ENCODE measurements at regions not wholly inside any gene's neighbourhood (a gene's known extent, or its start where the extent isn't known, plus 50 kb on each side); places are given as distances from the start of the nearest gene placed in this dataset.

DNA sequence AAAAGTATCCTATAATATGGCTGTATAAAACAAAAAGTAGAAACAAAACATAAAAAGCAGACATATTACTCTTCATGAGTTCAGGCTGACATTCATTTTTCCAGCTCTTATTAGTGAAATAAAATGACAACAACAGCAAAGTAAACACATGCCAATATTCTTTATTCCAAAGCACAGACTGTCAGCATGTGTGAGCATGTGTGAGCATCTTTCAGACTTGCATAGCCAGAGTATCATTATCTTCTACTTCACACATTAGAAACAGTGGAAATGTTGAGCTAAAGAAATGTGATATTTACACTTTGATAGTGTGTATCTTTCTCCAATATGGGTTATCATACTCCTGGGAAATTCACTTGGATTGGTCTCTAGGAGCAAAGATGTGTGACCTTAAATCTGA is 476.6 kb upstream of the TMEM132C start:
- no peaks in the 10 kb centered on the region for H4K20me1 ChIP-seq (ENCODE audit: control insufficient read depth, insufficient read depth)
- H3K4me3 ChIP-seq, result no peak overlapping the region
- TF ChIP-seq RB1 (IDR thresholded peaks at IDR 0.05; ENCODE audit: borderline replicate concordance), result no peak
- no peak for TF ChIP-seq ESRRA (IDR thresholded peaks at IDR 0.05; ENCODE audit: low read length)
- TF ChIP-seq WRNIP1 (IDR thresholded peaks at IDR 0.05; ENCODE audit: borderline replicate concordance, low read depth, low read length), result no peak
- TF ChIP-seq RUNX3 (IDR thresholded peaks at IDR 0.05; ENCODE audit: low read length), result no peak
- no peak for TF ChIP-seq EGR1 (IDR thresholded peaks at IDR 0.05; ENCODE audit: borderline replicate concordance in 1 of 2, low read depth in 2 of 2, low read length in 2 of 2)
- no peak for TF ChIP-seq TBL1XR1 (IDR thresholded peaks at IDR 0.05; ENCODE audit: low read depth, low read length)
- no peak for TF ChIP-seq NFIC (IDR thresholded peaks at IDR 0.05; ENCODE audit: low read depth, low read length)
- no peak for TF ChIP-seq ZNF24 (IDR thresholded peaks at IDR 0.05)
- TF ChIP-seq, protein P1, sequence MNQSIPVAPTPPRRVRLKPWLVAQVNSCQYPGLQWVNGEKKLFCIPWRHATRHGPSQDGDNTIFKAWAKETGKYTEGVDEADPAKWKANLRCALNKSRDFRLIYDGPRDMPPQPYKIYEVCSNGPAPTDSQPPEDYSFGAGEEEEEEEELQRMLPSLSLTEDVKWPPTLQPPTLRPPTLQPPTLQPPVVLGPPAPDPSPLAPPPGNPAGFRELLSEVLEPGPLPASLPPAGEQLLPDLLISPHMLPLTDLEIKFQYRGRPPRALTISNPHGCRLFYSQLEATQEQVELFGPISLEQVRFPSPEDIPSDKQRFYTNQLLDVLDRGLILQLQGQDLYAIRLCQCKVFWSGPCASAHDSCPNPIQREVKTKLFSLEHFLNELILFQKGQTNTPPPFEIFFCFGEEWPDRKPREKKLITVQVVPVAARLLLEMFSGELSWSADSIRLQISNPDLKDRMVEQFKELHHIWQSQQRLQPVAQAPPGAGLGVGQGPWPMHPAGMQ (IDR thresholded peaks at IDR 0.05; ENCODE audit: borderline replicate concordance), result no peak
- H3K27ac ChIP-seq (ENCODE audit: control insufficient read depth, insufficient read depth), result no peak overlapping the region
- H3K9me3 ChIP-seq (replicated peaks; ENCODE audit: control insufficient read depth, insufficient read depth, low read length), result no peaks in the 10 kb centered on the region
- FAIRE-seq (no peak), ATAC-seq (no peak), DNase-seq (ENCODE audit: low read depth, low spot score) (no peak)
- no peak overlapping the region for H3K4me2 ChIP-seq (ENCODE audit: control insufficient read depth, insufficient read depth)
- BruUV-seq (replicated peaks), result no TSS peak
- H3K9ac ChIP-seq (ENCODE audit: control insufficient read depth, insufficient read depth, low read length), result no peak overlapping the region
- H3K79me2 ChIP-seq (ENCODE audit: control insufficient read depth, insufficient read depth, low read length), result no peaks in the 10 kb centered on the region
- intact Hi-C loops (cut with micrococcal nuclease; ENCODE audit: unreplicated experiment) (no loop called here), in situ Hi-C loops (cut with MboI) (no loop called here)
- H3K36me3 ChIP-seq (ENCODE audit: control insufficient read depth in 2 of 2, insufficient read depth in 2 of 2, low read length in 1 of 2), result no peaks in the 10 kb centered on the region
- ChIA-PET SMC1A (ENCODE audit: uncharacterized antibody, unreplicated experiment) (no interaction called here), RAD21 (ENCODE audit: unreplicated experiment) (no interaction called here), CTCF (no interaction called here), POLR2A (no interaction called here)
- no peaks in the 10 kb centered on the region for H3K4me1 ChIP-seq (ENCODE audit: control insufficient read depth, insufficient read depth, low read length)
- no peak overlapping the region for H2AFZ ChIP-seq (ENCODE audit: control insufficient read depth, low read depth, low read length)
- no peaks in the 10 kb centered on the region for H3K27me3 ChIP-seq (replicated peaks in 1 of 2; ENCODE audit: control insufficient read depth in 2 of 2, insufficient read depth in 2 of 2, low read length in 1 of 2)

GRCh38 chr12:127791217-127791616 is 475.8 kb upstream of the TMEM132C start:
- no peak overlapping the region for H3K9ac ChIP-seq (ENCODE audit: control insufficient read depth, insufficient read depth, low read length)
- ATAC-seq (no peak), FAIRE-seq (no peak)
- TF ChIP-seq HCFC1 (IDR thresholded peaks at IDR 0.05; ENCODE audit: low read length) (no peak), TCF7 (IDR thresholded peaks at IDR 0.05; ENCODE audit: borderline replicate concordance) (no peak), KAT2A (conservative IDR thresholded peaks at IDR 0.05; ENCODE audit: control insufficient read depth, low read depth, low read length) (no peak), BCL11A (IDR thresholded peaks at IDR 0.05; ENCODE audit: low read depth, low read length) (no peak), KLF5 (IDR thresholded peaks at IDR 0.05; ENCODE audit: partially characterized antibody) (no peak), ZBTB4 (CRISPR knock-in tag; IDR thresholded peaks at IDR 0.05) (no peak), ZNF24 (IDR thresholded peaks at IDR 0.05) (no peak), CREB1 (IDR thresholded peaks at IDR 0.05; ENCODE audit: low read depth) (no peak), TBL1XR1 (IDR thresholded peaks at IDR 0.05; ENCODE audit: low read depth, low read length) (no peak)

More at GRCh38 chr12:127791217-127791616, 475.8 kb upstream of the TMEM132C start:
- WGBS (ENCODE audit: insufficient coverage, insufficient replicate concordance, low lambda C conversion rate, missing lambda C conversion rate), result 31% methylated on average over 7 of the region's 7 CpGs
- no TSS peak for BruUV-seq (replicated peaks)
- intact Hi-C loops (cut with micrococcal nuclease; ENCODE audit: unreplicated experiment), result no loop called here
- Histone ChIP-seq H3K27me3 (replicated peaks in 1 of 2; ENCODE audit: control insufficient read depth in 2 of 2, insufficient read depth in 2 of 2, low read length in 1 of 2) (no peaks in the 10 kb centered on the region), H3K36me3 (ENCODE audit: control insufficient read depth in 2 of 2, insufficient read depth in 2 of 2, low read length in 1 of 2) (no peaks in the 10 kb centered on the region), H4K20me1 (ENCODE audit: control insufficient read depth, insufficient read depth) (no peaks in the 10 kb centered on the region), H3K4me1 (ENCODE audit: control insufficient read depth, insufficient read depth, low read length) (no peaks in the 10 kb centered on the region), H3K79me2 (ENCODE audit: control insufficient read depth, insufficient read depth, low read length) (no peaks in the 10 kb centered on the region), H3K27ac (ENCODE audit: control insufficient read depth, insufficient read depth) (no peak overlapping the region), H3K4me2 (ENCODE audit: control insufficient read depth, insufficient read depth) (no peak overlapping the region), H2AFZ (ENCODE audit: control insufficient read depth, low read depth, low read length) (no peak overlapping the region), H3K4me3 (no peak overlapping the region), H3K9me3 (replicated peaks; ENCODE audit: control insufficient read depth, insufficient read depth, low read length) (no peaks in the 10 kb centered on the region)
- RAD21 ChIA-PET (ENCODE audit: unreplicated experiment), result no interaction called here
- POLR2A ChIA-PET, result no interaction called here
- SMC1A ChIA-PET (ENCODE audit: uncharacterized antibody, unreplicated experiment), result no interaction called here
- CTCF ChIA-PET, result no interaction called here
- no peak for DNase-seq (ENCODE audit: low read depth, low spot score)
- in situ Hi-C loops (cut with MboI), result no loop called here
